ENCODE measurements at regions not wholly inside any gene's neighbourhood (a gene's known extent, or its start where the extent isn't known, plus 50 kb on each side); places are given as distances from the start of the nearest gene placed in this dataset.
"Not testable (repeated sequence)": the region's sequence is repeated elsewhere in the genome, so short reads cannot be mapped to it uniquely, and the experiment has no call there.

DNA sequence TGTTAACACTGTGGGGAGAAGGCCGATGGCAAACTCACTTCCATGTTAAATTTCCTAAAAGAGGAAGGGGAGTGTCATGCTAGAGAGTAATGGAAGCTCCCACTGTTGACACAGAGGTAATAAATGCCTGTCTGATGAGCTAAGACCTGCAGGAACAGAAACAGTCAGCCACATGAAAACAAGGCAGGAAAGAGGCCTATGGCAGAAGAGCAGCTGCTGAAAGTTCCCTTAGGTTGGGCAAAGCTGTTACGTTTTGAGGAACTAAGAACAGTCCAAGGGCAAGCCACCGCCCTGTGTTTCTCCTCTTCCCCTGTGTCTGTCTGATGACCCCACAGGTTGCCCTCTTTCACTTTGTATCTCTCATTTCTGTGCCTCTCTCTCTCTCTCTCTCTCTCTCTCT lies 422.6 kb downstream of the TMEM121 start:
- not testable (repeated sequence) for DNase-seq

DNA sequence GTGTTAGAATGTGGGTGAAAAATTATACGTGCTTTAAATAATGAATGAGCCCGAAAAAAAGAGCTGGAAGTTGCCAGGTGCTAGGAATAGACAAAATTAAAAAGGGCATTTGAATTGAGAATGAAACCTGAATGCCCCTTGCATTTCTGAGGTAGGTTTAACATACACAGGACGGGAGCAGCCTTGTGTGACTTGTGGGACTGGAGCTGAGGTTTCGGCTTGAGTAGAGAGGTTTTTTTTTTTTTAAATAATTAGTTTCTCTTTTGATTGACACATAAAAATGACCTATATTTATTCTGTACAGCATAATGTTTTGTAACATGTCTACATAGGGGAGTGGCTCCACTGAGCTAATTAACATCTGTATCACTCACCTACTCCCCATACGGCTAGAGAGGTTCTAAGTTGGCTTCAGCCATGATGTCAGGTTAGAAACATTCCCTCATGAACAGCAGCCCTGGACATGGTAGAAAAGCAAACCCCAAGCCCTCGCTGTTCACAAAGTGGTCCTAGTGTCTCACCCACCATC lies 424.0 kb downstream of the TMEM121 start:
- DNase-seq = not testable (repeated sequence)

GRCh38 chr14:105951399-105951798 lies 425.0 kb downstream of the TMEM121 start:
- no peak for DNase-seq

DNA sequence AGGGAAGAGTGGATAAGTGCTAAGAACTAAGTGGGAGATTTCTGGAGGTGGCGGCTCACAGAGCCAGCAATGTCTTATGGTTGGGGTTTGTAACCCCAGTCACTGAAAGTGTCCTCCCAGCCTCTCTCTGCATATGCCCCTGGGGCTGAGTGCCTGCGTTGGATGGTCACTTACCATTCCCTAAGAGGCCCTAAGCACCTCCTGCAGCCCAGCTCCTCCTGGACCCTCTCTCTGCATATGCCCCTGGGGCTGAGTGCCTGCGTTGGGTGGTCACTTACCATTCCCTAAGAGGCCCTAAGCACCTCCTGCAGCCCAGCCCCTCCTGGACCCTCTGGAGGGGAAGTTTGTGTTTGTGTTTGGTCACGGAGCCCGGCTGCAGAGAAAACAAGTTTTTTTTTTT lies 425.8 kb downstream of the TMEM121 start:
- no peak for DNase-seq

- no peak for DNase-seq
Measured at GRCh38 chr14:105952826-105953225, 426.4 kb downstream of the TMEM121 start.

- not testable (repeated sequence) for DNase-seq
Measured at GRCh38 chr14:105961625-105962024, 435.2 kb downstream of the TMEM121 start.

- DNase-seq = no peak
Measured at GRCh38 chr14:105962532-105962931, 436.1 kb downstream of the TMEM121 start.

GRCh38 chr14:105968291-105968690 lies 441.9 kb downstream of the TMEM121 start:
- no peak for DNase-seq

- DNase-seq = not testable (repeated sequence)
Measured at GRCh38 chr14:105969026-105969425, 442.6 kb downstream of the TMEM121 start.

DNA sequence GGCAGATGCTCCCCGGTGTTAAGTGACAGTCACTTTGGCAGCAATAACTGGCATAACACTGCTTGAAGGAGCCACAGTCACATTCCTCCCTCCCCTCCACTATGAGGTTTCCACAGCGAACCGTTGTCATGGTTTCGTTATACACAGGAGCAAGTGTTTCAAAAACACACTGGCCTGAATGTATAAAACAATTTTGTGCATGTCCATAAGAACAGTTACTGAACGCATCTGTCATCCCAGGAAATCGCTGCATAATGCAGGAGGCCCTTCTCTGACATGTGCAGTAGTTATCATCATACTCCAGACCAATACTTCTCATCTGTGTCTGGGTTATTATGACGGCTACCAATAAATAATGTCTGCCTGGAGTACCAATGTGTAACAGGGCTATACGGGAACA lies 444.4 kb downstream of the TMEM121 start:
- not testable (repeated sequence) for DNase-seq

DNA sequence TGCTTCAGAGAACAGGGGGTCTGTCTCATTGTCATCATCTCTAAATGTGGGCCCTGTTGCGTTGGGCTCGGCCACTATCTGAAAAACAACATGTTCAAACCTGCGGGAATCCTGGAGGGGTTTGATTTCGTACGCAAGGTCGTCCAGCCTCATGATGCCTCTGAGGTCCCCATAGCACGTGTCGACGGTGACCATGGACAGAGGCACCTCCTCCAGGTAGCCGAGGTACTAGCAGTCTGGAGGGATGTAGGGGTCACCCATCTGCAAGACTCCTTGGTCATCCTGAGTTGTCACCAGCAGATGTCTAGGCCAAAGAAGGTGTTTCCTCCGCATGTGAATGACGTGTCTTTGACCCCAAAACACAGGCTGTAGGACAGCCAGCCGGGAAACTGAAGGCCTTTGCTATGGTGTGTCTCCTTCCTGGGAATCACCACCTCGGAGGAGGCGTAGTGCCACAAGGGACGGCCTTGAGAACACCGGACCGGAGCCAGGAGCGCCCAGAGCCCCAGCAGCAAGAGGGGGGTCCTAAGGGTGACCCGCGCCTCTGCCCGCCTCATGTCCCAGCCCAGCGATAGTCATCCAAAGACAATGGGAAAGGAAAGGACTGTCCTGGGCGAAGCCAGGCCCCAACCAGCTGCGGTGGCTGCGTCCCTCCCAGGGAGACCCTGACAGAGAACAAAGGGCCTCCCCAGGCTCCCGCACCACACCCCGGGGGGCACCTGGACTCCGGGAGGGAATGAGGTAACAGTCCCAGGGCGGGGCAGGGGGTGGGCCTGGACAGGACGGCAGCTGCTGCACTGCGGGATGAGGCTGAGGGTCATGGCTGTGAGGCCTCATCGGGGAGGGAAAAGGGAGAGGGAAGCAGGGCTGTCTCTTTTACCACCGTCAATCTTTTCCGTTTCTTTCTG lies 445.5 kb downstream of the TMEM121 start:
- no peak for DNase-seq

- no peak for DNase-seq
Measured at GRCh38 chr14:105974902-105975301, 448.5 kb downstream of the TMEM121 start.

DNA sequence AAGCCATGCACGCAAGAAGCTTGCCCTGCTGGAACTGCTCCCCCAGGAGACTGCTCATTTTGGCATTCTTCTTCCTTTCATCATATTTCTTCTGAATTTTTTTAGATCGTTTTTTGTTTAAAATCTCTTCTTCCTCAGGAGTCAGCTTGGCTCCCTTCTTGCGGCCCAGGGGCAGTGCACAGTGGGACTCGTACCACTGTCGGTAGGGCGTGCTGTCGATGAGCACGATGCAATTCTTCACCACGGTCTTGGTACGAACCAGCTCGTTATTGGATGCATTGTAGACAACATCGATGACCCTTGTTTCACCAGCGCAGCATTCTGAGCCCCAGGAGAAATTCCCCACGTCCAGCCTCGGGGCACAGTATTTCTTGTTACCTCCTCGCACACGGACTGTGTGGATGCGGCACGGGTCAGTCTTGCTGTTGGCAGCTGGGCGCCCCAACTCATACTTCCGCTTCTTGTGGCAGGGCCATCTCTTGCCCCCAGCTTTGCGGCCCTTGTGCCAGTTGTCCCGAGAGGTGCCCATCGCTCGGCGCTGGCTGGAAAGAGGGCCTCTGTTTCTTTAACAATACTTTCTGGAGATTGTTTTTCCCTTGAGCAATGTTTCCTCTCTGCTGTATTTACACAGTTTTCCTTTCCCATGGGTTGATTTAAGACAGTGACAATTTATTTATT lies 452.4 kb downstream of the TMEM121 start:
- no peak for DNase-seq

DNA sequence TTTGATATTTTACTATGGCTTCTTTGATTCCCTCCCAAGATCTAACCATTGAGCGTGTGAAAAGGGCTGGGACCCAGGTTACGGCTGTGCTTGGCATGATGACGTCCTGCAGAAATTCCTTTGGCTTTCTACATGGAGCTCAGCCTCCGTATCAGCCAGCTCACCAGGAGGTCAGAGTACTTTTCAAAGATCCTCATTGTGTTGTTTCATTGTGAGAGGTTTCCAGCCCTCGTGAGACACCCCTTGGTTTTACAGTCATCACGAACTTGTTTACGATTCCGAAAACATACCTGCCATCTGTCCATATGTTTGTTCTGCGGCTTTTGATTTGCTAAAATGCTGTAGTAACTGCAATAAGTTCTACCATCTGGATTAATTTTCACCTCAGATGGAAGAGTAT lies 453.1 kb downstream of the TMEM121 start:
- no peak for DNase-seq

GRCh38 chr14:105980224-105980623 lies 453.8 kb downstream of the TMEM121 start:
- no peak for DNase-seq

GRCh38 chr14:105981517-105982302 lies 455.3 kb downstream of the TMEM121 start:
- DNase-seq = not testable (repeated sequence)

DNA sequence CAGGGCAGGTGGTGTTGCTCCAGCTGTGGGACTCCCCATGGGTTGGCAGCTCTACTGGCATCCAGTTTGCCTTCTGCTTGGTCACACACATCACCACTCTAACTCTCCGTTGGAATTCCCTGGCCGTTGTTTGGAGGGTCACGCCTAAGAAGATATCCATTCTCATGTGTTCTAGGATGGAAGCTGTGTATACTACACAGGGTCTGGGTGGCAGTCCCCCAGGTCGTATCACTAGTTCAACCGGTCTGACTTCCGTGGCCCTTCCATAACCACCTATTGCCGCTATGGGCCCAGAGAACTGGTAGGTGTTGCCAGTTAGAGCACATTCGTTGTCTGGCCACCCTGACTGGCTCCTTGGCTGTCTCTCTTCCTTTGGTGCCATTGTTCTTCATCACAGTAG lies 456.3 kb downstream of the TMEM121 start:
- no peak for DNase-seq

DNA sequence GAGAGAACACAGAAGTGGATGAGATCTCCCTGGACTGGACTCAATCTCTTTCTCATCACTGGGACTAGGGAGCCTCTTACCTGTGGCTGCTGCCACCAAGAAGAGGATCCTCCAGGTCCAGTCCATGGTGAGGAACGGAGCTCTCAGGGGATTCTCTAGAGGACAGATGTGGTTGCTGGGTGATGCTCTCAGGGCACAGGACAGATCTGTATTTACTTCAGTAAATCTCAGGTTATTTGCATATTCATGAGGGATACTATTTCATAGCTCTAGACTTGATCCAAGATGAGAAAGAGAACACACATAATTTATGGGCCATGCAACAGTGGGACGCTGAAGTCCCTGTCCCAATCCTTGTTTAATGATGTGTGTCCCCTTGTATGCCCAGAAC lies 460.5 kb downstream of the TMEM121 start:
- no peak for DNase-seq

DNA sequence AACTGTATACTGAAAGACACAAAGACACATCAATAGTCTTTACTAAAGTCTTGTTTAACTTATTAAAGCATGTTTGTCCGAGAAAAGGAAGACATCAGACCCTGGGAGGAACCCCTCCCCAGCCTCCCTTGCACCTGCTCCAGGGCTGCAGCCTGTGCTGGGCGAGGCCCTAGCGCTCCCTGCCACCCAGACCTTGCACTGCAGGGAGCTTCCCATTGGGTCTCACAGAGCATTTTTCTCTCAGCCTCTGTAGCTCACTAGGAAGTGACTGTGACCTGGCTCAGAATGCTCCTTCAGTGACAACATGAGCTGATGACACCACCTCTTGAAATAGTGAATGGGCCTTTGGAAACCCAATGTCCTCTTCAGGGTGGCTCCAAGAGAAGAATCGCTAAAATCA lies 461.2 kb downstream of the TMEM121 start:
- no peak for DNase-seq

- no peak for DNase-seq
Measured at GRCh38 chr14:105989566-105990302, 463.4 kb downstream of the TMEM121 start.

GRCh38 chr14:105991677-105992076 lies 465.3 kb downstream of the TMEM121 start:
- not testable (repeated sequence) for DNase-seq

DNA sequence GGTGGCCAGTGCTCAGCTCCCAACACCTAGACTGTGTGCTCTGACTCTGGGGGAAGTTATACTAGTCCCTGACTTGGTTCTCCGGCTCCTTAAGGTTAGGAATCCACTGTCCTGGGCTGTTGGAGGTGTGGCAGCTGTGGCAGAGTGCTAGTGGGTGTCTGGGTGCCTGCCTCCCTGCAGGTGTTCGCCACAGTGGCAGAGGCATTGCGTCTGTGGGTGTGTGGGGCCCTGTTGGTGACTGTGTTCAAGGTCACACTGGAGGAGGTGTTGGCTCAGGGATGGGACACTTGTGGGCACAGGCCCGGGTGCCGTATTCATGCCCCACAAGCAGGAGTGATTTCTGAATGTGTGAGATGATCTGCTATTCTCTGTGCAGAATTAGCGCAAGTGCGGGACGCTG lies 467.4 kb downstream of the TMEM121 start:
- DNase-seq = no peak
